GM19397 (cell line): ENCODE measurements at regions not wholly inside any gene's neighbourhood (a gene's known extent, or its start where the extent isn't known, plus 50 kb on each side); places are given as distances from the start of the nearest gene placed in this dataset.

Experiments
- ATAC-seq: cut with Tn5 transposase; IDR thresholded peaks from one replicate; pipeline ENCODE4 v1.9.1; 2021; ENCODE audit warnings: mild to moderate bottlenecking, moderate library complexity; ENCODE audit not compliant: unreplicated experiment

GRCh38 chr5:33237471-33237870 is 203.3 kb upstream of the TARS1 start:
- no peak for ATAC-seq

DNA sequence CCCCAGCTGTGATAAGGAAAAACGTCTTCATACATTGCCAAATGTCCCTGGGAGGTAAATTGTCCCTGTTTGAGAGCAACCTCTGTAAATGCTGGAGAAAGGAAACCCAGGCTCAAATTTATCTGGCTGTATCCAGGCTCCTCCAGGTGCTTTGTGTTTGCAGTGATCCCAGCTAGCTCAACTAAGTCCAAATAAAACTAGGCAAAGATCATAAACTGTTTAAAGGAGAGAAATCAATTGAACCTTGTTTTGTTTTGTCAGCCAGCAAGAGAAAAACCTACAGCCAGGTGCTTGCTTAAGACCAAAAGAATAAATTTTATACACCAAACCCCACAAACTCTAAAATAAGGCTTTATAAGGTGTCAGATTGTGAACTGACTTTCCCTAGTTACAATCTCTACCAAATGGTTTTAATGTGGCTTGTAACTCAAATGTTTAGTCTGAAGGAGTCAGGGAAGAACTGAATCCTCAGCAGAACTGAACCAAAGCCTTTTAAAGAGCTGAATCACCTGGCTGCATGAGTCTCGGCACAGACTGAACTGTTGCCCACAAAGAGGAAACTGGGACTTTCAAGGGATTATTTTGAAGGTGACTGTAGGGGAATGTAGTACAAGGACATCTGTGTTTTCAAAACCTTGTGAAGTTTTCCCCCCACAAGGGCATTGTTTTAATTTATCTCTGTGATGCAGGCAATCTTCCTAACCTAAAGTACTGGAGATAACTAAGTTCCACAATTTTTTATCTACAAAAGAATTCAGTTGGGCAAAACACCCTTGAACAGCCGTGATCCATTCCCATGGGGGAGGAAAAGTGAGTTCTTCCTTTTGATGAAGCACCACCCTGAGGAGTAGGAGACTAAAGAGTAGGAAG is 201.7 kb upstream of the TARS1 start:
- no peak for ATAC-seq

DNA sequence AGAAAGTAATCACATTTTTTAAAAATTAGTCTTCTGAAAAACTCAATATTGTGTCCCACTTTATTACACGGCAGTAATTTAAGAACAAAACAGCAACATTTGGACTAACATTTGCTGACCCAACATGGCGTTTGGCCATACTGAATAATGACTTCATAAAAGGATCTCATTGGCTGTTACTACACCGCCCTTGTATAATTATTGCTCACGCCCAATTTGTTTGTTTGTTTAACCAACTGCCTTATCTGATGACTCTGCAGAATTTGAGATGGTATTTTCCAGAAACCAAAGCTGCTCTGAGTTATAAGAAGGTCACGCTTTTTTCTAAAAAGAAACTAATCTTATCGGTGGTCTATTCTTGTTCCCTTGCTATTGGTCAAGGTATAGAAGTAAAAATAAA is 200.2 kb upstream of the TARS1 start:
- ATAC-seq, result no peak

DNA sequence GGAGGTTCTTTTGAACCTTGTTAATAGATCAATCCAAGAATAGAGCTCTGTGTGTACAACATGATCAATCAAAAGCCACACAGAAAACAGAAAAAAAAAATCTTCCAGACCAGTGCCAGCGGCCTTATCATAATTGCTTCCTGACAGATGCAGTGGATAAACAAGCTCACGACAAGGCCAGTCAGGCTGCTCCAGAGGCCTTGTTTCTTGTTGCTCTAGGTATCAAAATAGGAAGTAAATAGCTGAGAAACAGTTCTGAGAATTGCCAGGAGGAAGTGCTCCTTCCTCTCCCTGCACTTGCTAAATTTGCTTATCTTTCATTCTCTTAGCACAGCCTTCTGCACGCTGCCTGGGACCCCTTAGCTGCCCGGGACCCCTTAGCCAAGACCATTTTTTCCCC is 199.0 kb upstream of the TARS1 start:
- peak; percentile 51 for ATAC-seq

DNA sequence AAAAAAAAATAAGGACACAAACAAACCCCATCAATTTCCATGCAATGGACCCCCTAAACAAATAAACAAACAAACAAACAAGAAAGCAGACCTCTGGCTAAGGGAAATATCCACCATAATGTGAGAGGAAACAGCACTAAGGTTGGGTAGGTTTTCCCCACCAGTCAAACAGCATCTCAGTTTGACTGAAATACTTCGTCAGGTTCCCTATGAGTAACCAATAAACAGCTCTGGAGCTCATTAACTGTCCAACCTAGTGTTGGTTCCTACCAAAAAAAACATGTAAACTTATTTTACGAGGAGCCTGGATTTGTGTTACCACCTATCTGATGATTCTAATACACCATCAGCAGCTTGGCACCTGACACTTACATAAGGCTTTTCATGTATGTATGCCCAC is 198.5 kb upstream of the TARS1 start:
- ATAC-seq, result no peak

DNA sequence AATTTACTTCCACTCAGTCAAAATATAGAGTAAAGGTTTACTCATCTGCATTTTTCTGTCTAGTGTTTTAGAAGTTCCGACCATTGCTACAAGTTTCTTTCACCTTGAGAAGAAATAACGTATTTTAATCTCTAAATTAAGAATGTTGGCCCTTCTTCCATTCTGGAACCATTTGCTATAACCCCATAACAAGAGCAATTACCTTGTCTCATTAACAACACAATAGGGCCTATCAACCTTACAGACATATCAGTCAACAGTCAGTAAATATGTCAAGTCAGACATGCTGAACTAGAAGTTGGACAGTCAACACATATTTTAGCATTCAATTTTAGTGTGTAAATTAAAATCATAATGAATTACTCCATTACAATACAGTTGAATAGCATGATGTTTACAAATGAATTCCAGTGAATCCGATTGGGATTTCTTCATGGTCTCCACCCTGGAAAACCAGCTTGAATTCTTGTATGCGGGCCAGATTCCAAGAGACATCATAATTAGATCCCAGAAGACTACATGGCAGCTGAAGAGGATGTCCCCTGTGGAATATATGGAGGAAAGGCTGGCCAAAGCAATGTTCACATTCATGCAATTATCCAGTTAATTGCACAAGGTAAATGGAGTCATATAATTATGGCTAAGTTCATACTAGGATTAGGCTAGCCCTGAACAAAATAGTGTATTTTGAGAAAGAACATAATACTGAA is 196.2 kb upstream of the TARS1 start:
- ATAC-seq, result no peak

- no peak for ATAC-seq
These were observed 186.2 kb upstream of the TARS1 start for GRCh38 chr5:33254579-33254978.

GRCh38 chr5:33257807-33258429 is 182.8 kb upstream of the TARS1 start:
- no peak for ATAC-seq

- ATAC-seq, result no peak
These were observed 182.2 kb upstream of the TARS1 start for GRCh38 chr5:33258553-33258952.

GRCh38 chr5:33260098-33260497 is 180.7 kb upstream of the TARS1 start:
- ATAC-seq, result no peak

GRCh38 chr5:33261305-33261704 is 179.5 kb upstream of the TARS1 start:
- no peak for ATAC-seq

GRCh38 chr5:33261747-33262146 is 179.0 kb upstream of the TARS1 start:
- ATAC-seq, result no peak

- no peak for ATAC-seq
These were observed 173.0 kb upstream of the TARS1 start for GRCh38 chr5:33267801-33268200.

DNA sequence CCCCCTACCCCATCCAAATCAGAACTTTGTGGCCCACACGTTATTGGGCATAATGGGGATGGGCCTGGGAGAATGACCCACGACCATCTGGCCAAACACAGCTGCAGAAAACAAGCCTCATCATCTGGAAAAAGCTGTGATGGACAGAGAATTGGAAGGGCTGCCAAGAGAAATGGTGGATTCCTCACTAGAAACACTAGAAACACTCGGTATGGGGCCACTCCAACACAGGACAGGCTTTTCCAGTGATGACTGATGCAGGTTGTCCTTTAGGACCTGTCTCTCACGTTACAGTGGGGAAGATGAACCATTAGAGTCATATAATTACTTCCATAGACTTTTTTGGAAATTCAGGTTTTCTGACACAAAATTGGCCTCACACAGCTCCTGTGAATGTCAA is 172.4 kb upstream of the TARS1 start:
- no peak for ATAC-seq

GRCh38 chr5:33270671-33271070 is 170.1 kb upstream of the TARS1 start:
- ATAC-seq, result no peak

DNA sequence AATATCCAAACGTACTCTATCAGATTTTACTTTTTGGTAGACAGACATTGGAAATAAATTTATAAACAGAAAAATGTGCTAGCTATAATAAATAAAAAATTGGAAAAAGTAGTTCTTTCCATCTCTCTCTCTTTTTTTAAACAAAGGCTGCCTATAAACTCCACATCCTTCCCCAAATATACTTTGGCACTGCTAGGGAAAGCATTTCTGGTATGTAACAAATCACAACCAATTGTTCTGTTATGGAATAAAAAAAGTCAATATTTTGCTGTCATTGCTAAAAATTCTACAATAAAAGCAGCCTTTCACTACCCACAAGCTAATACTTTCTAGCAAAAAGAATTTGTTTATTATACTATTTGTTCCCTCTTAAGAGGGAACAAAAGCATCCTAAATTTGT is 169.2 kb upstream of the TARS1 start:
- no peak for ATAC-seq

GRCh38 chr5:33272288-33272687 is 168.5 kb upstream of the TARS1 start:
- no peak for ATAC-seq

- ATAC-seq, result no peak
These were observed 166.8 kb upstream of the TARS1 start for GRCh38 chr5:33273985-33274384.

- no peak for ATAC-seq
These were observed 165.4 kb upstream of the TARS1 start for GRCh38 chr5:33275391-33275790.

DNA sequence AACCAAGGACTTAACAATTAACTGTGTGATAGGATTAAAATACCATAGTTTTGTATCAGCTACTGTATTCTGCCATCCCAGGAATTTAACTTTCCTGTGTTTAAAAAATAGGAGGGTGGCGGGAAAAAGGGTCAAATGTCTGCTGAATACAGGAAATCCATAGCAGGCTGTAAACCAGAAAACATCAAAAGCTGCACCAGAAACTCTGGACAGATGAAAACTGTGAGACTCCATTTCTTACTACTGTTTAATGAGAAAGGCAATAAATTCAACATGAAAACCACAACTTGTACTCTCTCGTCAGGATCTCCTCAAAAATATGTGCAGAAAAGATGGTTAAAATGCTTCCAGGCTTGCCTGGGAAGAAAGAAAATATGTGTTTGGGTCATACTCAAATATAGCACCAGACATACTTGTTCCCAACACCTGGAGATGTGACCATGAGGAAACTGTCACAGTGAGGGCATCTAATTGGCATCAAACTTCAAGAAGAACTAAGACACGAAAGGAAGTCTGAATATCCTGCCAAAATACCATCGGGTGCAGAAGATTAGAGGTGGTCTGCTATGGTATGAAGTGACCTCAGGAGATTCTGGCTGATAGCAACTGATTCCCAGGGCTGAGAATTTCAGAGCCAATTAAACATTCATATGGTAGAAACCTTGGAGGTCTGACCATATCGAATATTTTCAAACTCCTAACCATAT is 164.7 kb upstream of the TARS1 start:
- ATAC-seq, result no peak

DNA sequence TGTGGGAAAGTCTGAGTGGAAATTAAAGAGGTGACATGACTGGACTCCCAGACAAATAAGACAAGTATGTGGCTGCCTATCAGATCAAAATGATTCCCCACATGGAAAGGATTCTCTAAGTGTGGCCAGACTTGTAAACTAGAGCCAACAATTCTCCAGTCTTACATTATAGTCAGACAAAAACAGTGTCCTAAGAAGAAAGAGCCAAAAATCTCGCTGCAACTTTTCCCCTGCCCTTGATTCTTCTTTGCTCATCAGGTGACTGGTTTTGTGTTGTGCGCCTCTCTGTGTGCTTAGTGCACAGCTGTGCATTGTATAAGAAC is 164.2 kb upstream of the TARS1 start:
- no peak for ATAC-seq
